Immature natural killer cell (primary cell): ENCODE measurements at regions not wholly inside any gene's neighbourhood (a gene's known extent, or its start where the extent isn't known, plus 50 kb on each side); places are given as distances from the start of the nearest gene placed in this dataset.

Experiments used
- DNase-seq, 3 donors: peaks; one replicate each; pipeline ENCODE4 v3.0.0; 2022; ENCODE audit warnings: mixed read lengths in 1 of 3
- H3K27ac Mint-ChIP-seq, 6 donors: one replicate each; pipeline ENCODE4 v1.8.0; 2020; ENCODE audit warnings: mixed read lengths in 6 of 6, mild to moderate bottlenecking in 5 of 6, inconsistent platforms in 4 of 6, moderate library complexity in 3 of 6
- H3K27me3 Mint-ChIP-seq, 3 donors: one replicate each; pipeline ENCODE4 v1.8.0; 2020 to 2021; ENCODE audit warnings: low read depth in 3 of 3, mild to moderate bottlenecking in 3 of 3, mixed read lengths in 3 of 3, moderate library complexity in 3 of 3, inconsistent platforms in 1 of 3
- H3K36me3 Mint-ChIP-seq, 3 donors: one replicate each; pipeline ENCODE4 v1.8.0; 2020; ENCODE audit warnings: mixed read lengths in 3 of 3, inconsistent platforms in 2 of 3, mild to moderate bottlenecking in 2 of 3
- H3K4me1 Mint-ChIP-seq, 2 donors: one replicate each; pipeline ENCODE4 v1.8.0; 2020; ENCODE audit warnings: inconsistent platforms in 2 of 2, mild to moderate bottlenecking in 2 of 2, mixed read lengths in 2 of 2, moderate library complexity in 1 of 2
- H3K4me3 Mint-ChIP-seq, 5 donors: one replicate each; pipeline ENCODE4 v1.8.0; 2020; ENCODE audit warnings: mild to moderate bottlenecking in 5 of 5, mixed read lengths in 5 of 5, inconsistent platforms in 3 of 5, moderate library complexity in 3 of 5
- H3K9me3 Mint-ChIP-seq, 6 donors: one replicate each; pipeline ENCODE4 v1.8.0; 2020; ENCODE audit warnings: mild to moderate bottlenecking in 6 of 6, mixed read lengths in 6 of 6, inconsistent platforms in 4 of 6, moderate library complexity in 3 of 6

GRCh38 chr4:4721636-4722035, 137.8 kb upstream of the MSX1 start:
- Mint-ChIP-seq H3K4me3 (no peak overlapping the region), H3K27me3 (peaks cover 0 to 2% (median 1%) of the 10 kb centered on the region in 3 donors), H3K4me1 (no peaks in the 10 kb centered on the region), H3K27ac (no peak overlapping the region), H3K36me3 (peaks cover 5 to 17% (median 12%) of the 10 kb centered on the region in 3 donors), H3K9me3 (peaks cover 5 to 29% (median 19%) of the 10 kb centered on the region in 6 donors)
- DNase-seq = no peak

GRCh38 chr4:4720646-4721045, 138.8 kb upstream of the MSX1 start:
- Mint-ChIP-seq H3K9me3 (peaks cover 4 to 19% (median 9%) of the 10 kb centered on the region in 6 donors), H3K27ac (no peak overlapping the region), H3K4me3 (no peak overlapping the region), H3K36me3 (peaks cover 5 to 8% (median 8%) of the 10 kb centered on the region in 3 donors), H3K4me1 (no peaks in the 10 kb centered on the region), H3K27me3 (peaks cover 0 to 2% (median 0%) of the 10 kb centered on the region in 3 donors)
- DNase-seq = no peak

GRCh38 chr4:4719436-4719835, 140.0 kb upstream of the MSX1 start:
- Mint-ChIP-seq H3K27me3 (peaks cover 0 to 2% (median 0%) of the 10 kb centered on the region in 3 donors), H3K4me3 (no peak overlapping the region), H3K36me3 (peaks cover 0 to 4% (median 3%) of the 10 kb centered on the region in 3 donors), H3K4me1 (no peaks in the 10 kb centered on the region), H3K27ac (no peak overlapping the region), H3K9me3 (peaks cover 0 to 10% (median 3%) of the 10 kb centered on the region in 6 donors)
- DNase-seq = no peak

GRCh38 chr4:4717692-4718091, 141.8 kb upstream of the MSX1 start:
- H3K36me3 Mint-ChIP-seq = peaks cover 0 to 3% (median 0%) of the 10 kb centered on the region in 3 donors
- H3K4me1 Mint-ChIP-seq = no peaks in the 10 kb centered on the region
- no peak overlapping the region for H3K4me3 Mint-ChIP-seq
- H3K27me3 Mint-ChIP-seq = peaks cover 0 to 2% (median 0%) of the 10 kb centered on the region in 3 donors
- no peak for DNase-seq
- H3K9me3 Mint-ChIP-seq = peaks cover 0 to 2% (median 0%) of the 10 kb centered on the region in 6 donors
- no peak overlapping the region for H3K27ac Mint-ChIP-seq

- no peaks in the 10 kb centered on the region for H3K27me3 Mint-ChIP-seq
- H3K4me1 Mint-ChIP-seq = no peaks in the 10 kb centered on the region
- H3K27ac Mint-ChIP-seq = no peak overlapping the region
- H3K4me3 Mint-ChIP-seq = no peak overlapping the region
- H3K9me3 Mint-ChIP-seq = no peaks in the 10 kb centered on the region
- no peaks in the 10 kb centered on the region for H3K36me3 Mint-ChIP-seq
- DNase-seq = no peak
Observed at GRCh38 chr4:4714331-4714730, 145.1 kb upstream of the MSX1 start.

- H3K4me1 Mint-ChIP-seq = no peaks in the 10 kb centered on the region
- DNase-seq = no peak
- no peaks in the 10 kb centered on the region for H3K27me3 Mint-ChIP-seq
- H3K36me3 Mint-ChIP-seq = peaks cover 0 to 7% (median 6%) of the 10 kb centered on the region in 3 donors
- H3K9me3 Mint-ChIP-seq = no peaks in the 10 kb centered on the region
- H3K27ac Mint-ChIP-seq = no peak overlapping the region
- no peak overlapping the region for H3K4me3 Mint-ChIP-seq
Observed at GRCh38 chr4:4712800-4713528, 146.5 kb upstream of the MSX1 start.

GRCh38 chr4:4711902-4712301, 147.6 kb upstream of the MSX1 start:
- no peaks in the 10 kb centered on the region for H3K4me1 Mint-ChIP-seq
- H3K4me3 Mint-ChIP-seq = no peak overlapping the region
- H3K9me3 Mint-ChIP-seq = no peaks in the 10 kb centered on the region
- H3K27me3 Mint-ChIP-seq = no peaks in the 10 kb centered on the region
- H3K36me3 Mint-ChIP-seq = peaks cover 0 to 7% (median 6%) of the 10 kb centered on the region in 3 donors
- H3K27ac Mint-ChIP-seq = no peak overlapping the region
- DNase-seq = no peak

- DNase-seq = no peak
- Mint-ChIP-seq H3K36me3 (peaks cover 5 to 14% (median 7%) of the 10 kb centered on the region in 3 donors), H3K4me1 (no peaks in the 10 kb centered on the region), H3K4me3 (no peak overlapping the region), H3K9me3 (peaks cover 0 to 2% (median 0%) of the 10 kb centered on the region in 6 donors), H3K27me3 (no peaks in the 10 kb centered on the region), H3K27ac (no peak overlapping the region)
Observed at GRCh38 chr4:4709736-4710135, 149.7 kb upstream of the MSX1 start.

GRCh38 chr4:4704267-4704666, 155.2 kb upstream of the MSX1 start:
- Mint-ChIP-seq H3K4me1 (no peaks in the 10 kb centered on the region), H3K27me3 (no peaks in the 10 kb centered on the region), H3K4me3 (no peak overlapping the region), H3K27ac (no peak overlapping the region), H3K36me3 (peaks cover 6 to 14% (median 7%) of the 10 kb centered on the region in 3 donors), H3K9me3 (peaks cover 0 to 2% (median 0%) of the 10 kb centered on the region in 6 donors)
- DNase-seq = no peak

- H3K4me1 Mint-ChIP-seq = peaks cover 0 to 2% of the 10 kb centered on the region in 2 donors
- no peak for DNase-seq
- H3K9me3 Mint-ChIP-seq = no peaks in the 10 kb centered on the region
- peaks cover 0 to 7% (median 0%) of the 10 kb centered on the region in 3 donors for H3K36me3 Mint-ChIP-seq
- H3K4me3 Mint-ChIP-seq = no peak overlapping the region
- no peak overlapping the region for H3K27ac Mint-ChIP-seq
- no peaks in the 10 kb centered on the region for H3K27me3 Mint-ChIP-seq
Observed at GRCh38 chr4:4697584-4697983, 155.7 kb upstream of the STX18 start.

GRCh38 chr4:4696530-4696929, 154.7 kb upstream of the STX18 start:
- DNase-seq = no peak
- Mint-ChIP-seq H3K27me3 (peaks cover 0 to 2% (median 0%) of the 10 kb centered on the region in 3 donors), H3K36me3 (peaks cover 0 to 7% (median 6%) of the 10 kb centered on the region in 3 donors), H3K27ac (no peak overlapping the region), H3K4me1 (peaks cover 0 to 2% of the 10 kb centered on the region in 2 donors), H3K9me3 (no peaks in the 10 kb centered on the region), H3K4me3 (no peak overlapping the region)

- no peak overlapping the region for H3K4me3 Mint-ChIP-seq
Observed at GRCh38 chr4:4695497-4695896, 153.6 kb upstream of the STX18 start.

GRCh38 chr4:4694827-4695226, 153.0 kb upstream of the STX18 start:
- Mint-ChIP-seq H3K4me1 (peaks cover 0 to 2% of the 10 kb centered on the region in 2 donors), H3K27me3 (peaks cover 0 to 2% (median 0%) of the 10 kb centered on the region in 3 donors), H3K27ac (no peak overlapping the region), H3K36me3 (peaks cover 5 to 13% (median 11%) of the 10 kb centered on the region in 3 donors), H3K9me3 (no peaks in the 10 kb centered on the region), H3K4me3 (no peak overlapping the region)
- no peak for DNase-seq

More at GRCh38 chr4:4695497-4695896, 153.6 kb upstream of the STX18 start:
- no peak for DNase-seq
- Mint-ChIP-seq H3K27me3 (peaks cover 0 to 2% (median 0%) of the 10 kb centered on the region in 3 donors), H3K9me3 (no peaks in the 10 kb centered on the region), H3K4me1 (peaks cover 0 to 2% of the 10 kb centered on the region in 2 donors), H3K27ac (no peak overlapping the region), H3K36me3 (peaks cover 0 to 7% (median 6%) of the 10 kb centered on the region in 3 donors)

- Mint-ChIP-seq H3K4me1 (peaks cover 0 to 2% of the 10 kb centered on the region in 2 donors), H3K9me3 (no peaks in the 10 kb centered on the region), H3K36me3 (peaks cover 6 to 13% (median 12%) of the 10 kb centered on the region in 3 donors), H3K27me3 (peaks cover 0 to 2% (median 0%) of the 10 kb centered on the region in 3 donors), H3K4me3 (no peak overlapping the region), H3K27ac (no peak overlapping the region)
- DNase-seq = no peak
Observed at GRCh38 chr4:4694296-4694772, 152.5 kb upstream of the STX18 start.
